Stimulated activated CD4-positive, alpha-beta T cell treated with anti-CD3 and anti-CD28 coated beads, Interleukin-12 subunit alpha, Interleukin-12 subunit beta, amount 100 ng/mL, for 4 hours (primary cell): ENCODE measurements at regions not wholly inside any gene's neighbourhood (a gene's known extent, or its start where the extent isn't known, plus 50 kb on each side); places are given as distances from the start of the nearest gene placed in this dataset.

Experiments
- DNase-seq: peaks from one replicate; pipeline ENCODE4 v3.0.0-alpha.2; 2020

DNA sequence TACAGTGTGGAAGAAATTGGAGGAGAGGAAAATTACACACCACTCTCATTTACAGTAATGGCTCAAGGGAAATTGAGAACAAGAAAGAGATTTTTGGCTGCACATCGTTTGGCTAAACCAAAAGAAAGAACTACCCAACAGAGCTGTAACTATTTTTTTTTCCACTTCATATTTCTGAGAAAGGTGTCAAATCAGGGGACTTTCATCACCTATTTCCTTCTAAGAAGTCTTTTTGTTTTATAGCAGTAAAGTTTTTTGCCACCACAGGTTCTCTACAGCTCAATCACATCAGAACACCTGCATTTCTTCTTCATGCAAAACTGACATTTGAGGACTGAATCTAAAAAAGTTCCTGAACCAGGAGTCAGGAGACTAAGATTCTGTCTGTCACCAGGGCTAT is 57.5 kb upstream of the TNIP3 start:
- no peak for DNase-seq

DNA sequence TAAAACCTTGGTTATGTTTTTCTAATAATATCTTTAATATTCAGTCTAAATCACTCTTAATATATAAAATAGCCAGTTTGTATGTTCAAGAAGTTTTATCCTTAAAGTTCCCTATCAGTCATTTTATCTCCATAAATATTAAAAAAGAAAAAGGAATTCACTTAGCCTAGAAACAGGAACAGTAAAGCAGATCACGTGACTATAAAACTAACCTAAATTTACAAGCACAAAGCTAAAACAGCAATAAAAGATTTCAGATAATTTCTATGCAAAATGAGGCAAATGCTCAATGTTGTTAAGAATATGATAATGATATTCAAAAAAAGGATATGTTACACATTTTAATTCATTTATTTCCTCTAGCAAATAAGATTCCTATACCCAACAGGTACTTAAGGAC is 57.1 kb upstream of the TNIP3 start:
- DNase-seq: no peak

- no peak for DNase-seq
Measured at GRCh38 chr4:121220698-121221097, 56.6 kb upstream of the TNIP3 start.

- DNase-seq: no peak
Measured at GRCh38 chr4:121219227-121219626, 55.1 kb upstream of the TNIP3 start.

DNA sequence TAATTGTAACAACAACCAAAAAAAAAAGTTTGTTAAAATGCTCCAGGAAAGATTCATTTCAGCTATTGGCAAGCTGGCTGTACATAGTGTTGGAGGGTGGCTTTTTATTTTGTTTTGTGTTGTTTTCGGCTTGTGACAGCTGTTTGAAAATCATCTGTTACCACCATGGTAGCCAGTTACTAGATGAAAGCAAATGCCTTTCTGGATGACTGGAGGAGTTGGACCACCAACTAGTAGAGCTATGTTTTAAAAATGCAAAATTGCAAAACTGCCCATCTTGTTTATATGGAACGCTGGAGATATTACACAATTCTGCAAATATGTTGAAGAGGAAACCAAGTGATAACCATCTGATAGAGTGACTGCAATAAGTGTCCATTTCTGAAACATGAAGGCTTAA is 53.2 kb upstream of the TNIP3 start:
- DNase-seq: no peak

- no peak for DNase-seq
Measured at GRCh38 chr4:121216461-121216860, 52.3 kb upstream of the TNIP3 start.

- DNase-seq: no peak
Measured at GRCh38 chr4:121213940-121214339, 49.8 kb upstream of the TNIP3 start.
